Prostate gland (tissue), 2 donors: ENCODE measurements at regions not wholly inside any gene's neighbourhood (a gene's known extent, or its start where the extent isn't known, plus 50 kb on each side); places are given as distances from the start of the nearest gene placed in this dataset.

ENCODE experiments used
- POLR2A ChIP-seq: fragments of 450-650 bp; IDR thresholded peaks from one replicate; pipeline ENCODE4 v1.6.1; 2016; ENCODE audit warnings: antibody characterized with exemption, mild to moderate bottlenecking
- POLR2AphosphoS5 ChIP-seq: sonication (generic); formaldehyde crosslinking; IDR thresholded peaks from one replicate; pipeline ENCODE4 v1.6.1; 2017; ENCODE audit warnings: antibody characterized with exemption
- TF ChIP-seq, protein P1 (sequence below), 4 experiments: fragments of 200-600 bp in 2 of 4; fragments of 450-650 bp in 2 of 4; sonication (generic) in 2 of 4; IDR thresholded peaks; 1 replicate in 3 of 4; 2 replicates in 1 of 4; pipeline ENCODE4 v1.5.1; 2016 to 2019; ENCODE audit warnings: antibody characterized with exemption in 4 of 4, mild to moderate bottlenecking in 2 of 4, moderate library complexity in 2 of 4

DNA sequence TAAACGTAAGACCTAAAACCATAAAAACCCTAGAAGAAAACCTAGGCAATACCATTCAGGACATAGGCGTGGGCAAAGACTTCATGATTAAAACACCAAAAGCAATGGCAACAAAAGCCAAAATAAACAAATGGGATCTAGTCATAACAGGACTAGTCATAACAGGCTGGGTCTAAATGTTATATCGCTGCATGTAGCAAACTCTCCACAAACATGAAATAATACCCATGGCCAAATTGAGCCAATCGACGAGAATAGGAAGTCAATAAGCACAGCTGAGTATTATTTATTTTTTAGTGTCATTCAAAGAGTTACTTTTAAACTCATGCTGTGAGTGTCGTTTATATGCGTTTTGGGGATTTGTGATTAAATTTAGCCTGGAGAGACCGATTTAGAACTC lies 225.1 kb downstream of the TFEC start:
- TF ChIP-seq POLR2AphosphoS5, result no peak
- TF ChIP-seq POLR2A, result no peak
- TF ChIP-seq, protein P1, sequence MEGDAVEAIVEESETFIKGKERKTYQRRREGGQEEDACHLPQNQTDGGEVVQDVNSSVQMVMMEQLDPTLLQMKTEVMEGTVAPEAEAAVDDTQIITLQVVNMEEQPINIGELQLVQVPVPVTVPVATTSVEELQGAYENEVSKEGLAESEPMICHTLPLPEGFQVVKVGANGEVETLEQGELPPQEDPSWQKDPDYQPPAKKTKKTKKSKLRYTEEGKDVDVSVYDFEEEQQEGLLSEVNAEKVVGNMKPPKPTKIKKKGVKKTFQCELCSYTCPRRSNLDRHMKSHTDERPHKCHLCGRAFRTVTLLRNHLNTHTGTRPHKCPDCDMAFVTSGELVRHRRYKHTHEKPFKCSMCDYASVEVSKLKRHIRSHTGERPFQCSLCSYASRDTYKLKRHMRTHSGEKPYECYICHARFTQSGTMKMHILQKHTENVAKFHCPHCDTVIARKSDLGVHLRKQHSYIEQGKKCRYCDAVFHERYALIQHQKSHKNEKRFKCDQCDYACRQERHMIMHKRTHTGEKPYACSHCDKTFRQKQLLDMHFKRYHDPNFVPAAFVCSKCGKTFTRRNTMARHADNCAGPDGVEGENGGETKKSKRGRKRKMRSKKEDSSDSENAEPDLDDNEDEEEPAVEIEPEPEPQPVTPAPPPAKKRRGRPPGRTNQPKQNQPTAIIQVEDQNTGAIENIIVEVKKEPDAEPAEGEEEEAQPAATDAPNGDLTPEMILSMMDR (IDR thresholded peaks at IDR 0.05), result no peak
